Kidney (tissue), 13 donors: ENCODE measurements at regions not wholly inside any gene's neighbourhood (a gene's known extent, or its start where the extent isn't known, plus 50 kb on each side); places are given as distances from the start of the nearest gene placed in this dataset.
"Not testable (repeated sequence)": the region's sequence is repeated elsewhere in the genome, so short reads cannot be mapped to it uniquely, and the experiment has no call there.

Experiments
- DNase-seq, 5 donors: peaks; one replicate each; pipeline ENCODE4 v3.0.0-alpha.2; 2013 to 2020
- FAIRE-seq: peaks from 2 replicates; lab custom pipeline; 2012; peaks lifted over from hg19 to GRCh38; lab: Jason Lieb, UNC
- H3K27ac ChIP-seq, 2 donors: one replicate each; pipeline ENCODE4 v1.7.0; 2013; ENCODE audit warnings: low read depth in 2 of 2, low read length in 2 of 2, inconsistent platforms in 1 of 2
- H3K27me3 ChIP-seq: one replicate; pipeline ENCODE4 v1.7.1; 2013; ENCODE audit warnings: low read length, inconsistent platforms; ENCODE audit not compliant: control insufficient read depth, insufficient read depth
- H3K36me3 ChIP-seq, 3 donors: one replicate each; pipeline versions ENCODE4 v1.7.0 to v1.7.1; 2013; ENCODE audit warnings: low read length in 3 of 3, control low read depth in 1 of 3, inconsistent platforms in 1 of 3; ENCODE audit not compliant: insufficient read depth in 3 of 3, control insufficient read depth in 2 of 3
- H3K4me1 ChIP-seq, 3 donors: one replicate each; pipeline versions ENCODE4 v1.7.0 to v1.7.1; 2013; ENCODE audit warnings: low read length in 3 of 3, inconsistent platforms in 1 of 3, low read depth in 1 of 3; ENCODE audit not compliant: control insufficient read depth in 2 of 3, insufficient read depth in 2 of 3
- H3K4me3 ChIP-seq, 3 donors: one replicate each; pipeline versions ENCODE4 v1.7.0 to v1.8.1; 2013; ENCODE audit warnings: low read length in 3 of 3, control low read depth in 1 of 3, inconsistent platforms in 1 of 3
- H3K9ac ChIP-seq, 3 donors: one replicate each; pipeline versions ENCODE4 v1.7.0 to v1.7.1; 2013; ENCODE audit warnings: low read length in 3 of 3, control low read depth in 1 of 3, inconsistent platforms in 1 of 3
- H3K9me3 ChIP-seq, 3 donors: one replicate each; pipeline versions ENCODE4 v1.7.0 to v1.7.1; 2013; ENCODE audit warnings: low read length in 3 of 3, control low read depth in 1 of 3, inconsistent platforms in 1 of 3; ENCODE audit not compliant: control insufficient read depth in 2 of 3, insufficient read depth in 1 of 3
- intact Hi-C: fragments of 100-400 bp; cut with DNase I; formaldehyde crosslinking; loops from one replicate; pipeline ENCODE4 v1.11.1; 2022
- TF ChIP-seq, protein P1 (sequence below): IDR thresholded peaks from 3 replicates; pipeline ENCODE4 v1.5.1; 2012; ENCODE audit warnings: mild to moderate bottlenecking, moderate library complexity, borderline replicate concordance; ENCODE audit not compliant: insufficient read depth; ENCODE audit errors: extremely low read depth
- donor health status: control.
- donor health status: control.
- donor health status: control.
- donor health status: control.
- donor health status: control.
- donor health status: DM: yes; HTN: yes; CAD: no.
- donor health status: Normal renal cell carcinoma (clear cell type).

- H3K4me1 ChIP-seq: no peaks in the 10 kb centered on the region
- no peak for DNase-seq
- no peak overlapping the region for H3K4me3 ChIP-seq
- no peaks in the 10 kb centered on the region for H3K9me3 ChIP-seq
- FAIRE-seq: no peak
- H3K9ac ChIP-seq: no peak overlapping the region
- intact Hi-C loops: no loop called here
- H3K36me3 ChIP-seq: no peaks in the 10 kb centered on the region
- TF ChIP-seq, protein P1, sequence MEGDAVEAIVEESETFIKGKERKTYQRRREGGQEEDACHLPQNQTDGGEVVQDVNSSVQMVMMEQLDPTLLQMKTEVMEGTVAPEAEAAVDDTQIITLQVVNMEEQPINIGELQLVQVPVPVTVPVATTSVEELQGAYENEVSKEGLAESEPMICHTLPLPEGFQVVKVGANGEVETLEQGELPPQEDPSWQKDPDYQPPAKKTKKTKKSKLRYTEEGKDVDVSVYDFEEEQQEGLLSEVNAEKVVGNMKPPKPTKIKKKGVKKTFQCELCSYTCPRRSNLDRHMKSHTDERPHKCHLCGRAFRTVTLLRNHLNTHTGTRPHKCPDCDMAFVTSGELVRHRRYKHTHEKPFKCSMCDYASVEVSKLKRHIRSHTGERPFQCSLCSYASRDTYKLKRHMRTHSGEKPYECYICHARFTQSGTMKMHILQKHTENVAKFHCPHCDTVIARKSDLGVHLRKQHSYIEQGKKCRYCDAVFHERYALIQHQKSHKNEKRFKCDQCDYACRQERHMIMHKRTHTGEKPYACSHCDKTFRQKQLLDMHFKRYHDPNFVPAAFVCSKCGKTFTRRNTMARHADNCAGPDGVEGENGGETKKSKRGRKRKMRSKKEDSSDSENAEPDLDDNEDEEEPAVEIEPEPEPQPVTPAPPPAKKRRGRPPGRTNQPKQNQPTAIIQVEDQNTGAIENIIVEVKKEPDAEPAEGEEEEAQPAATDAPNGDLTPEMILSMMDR: no peak
- no peak overlapping the region for H3K27ac ChIP-seq
- H3K27me3 ChIP-seq: no peaks in the 10 kb centered on the region
Measured at GRCh38 chr12:47438175-47438574, 267.7 kb downstream of the RPAP3 start.

- Histone ChIP-seq H3K27me3 (no peaks in the 10 kb centered on the region), H3K4me1 (no peaks in the 10 kb centered on the region), H3K9me3 (peaks cover 0 to 3% (median 0%) of the 10 kb centered on the region in 3 donors), H3K4me3 (no peak overlapping the region), H3K36me3 (no peaks in the 10 kb centered on the region), H3K9ac (no peak overlapping the region), H3K27ac (no peak overlapping the region)
- intact Hi-C loops: no loop called here
- DNase-seq (no peak), FAIRE-seq (no peak)
- TF ChIP-seq, protein P1: no peak
Measured at GRCh38 chr12:47437570-47437969, 268.3 kb downstream of the RPAP3 start.

DNA sequence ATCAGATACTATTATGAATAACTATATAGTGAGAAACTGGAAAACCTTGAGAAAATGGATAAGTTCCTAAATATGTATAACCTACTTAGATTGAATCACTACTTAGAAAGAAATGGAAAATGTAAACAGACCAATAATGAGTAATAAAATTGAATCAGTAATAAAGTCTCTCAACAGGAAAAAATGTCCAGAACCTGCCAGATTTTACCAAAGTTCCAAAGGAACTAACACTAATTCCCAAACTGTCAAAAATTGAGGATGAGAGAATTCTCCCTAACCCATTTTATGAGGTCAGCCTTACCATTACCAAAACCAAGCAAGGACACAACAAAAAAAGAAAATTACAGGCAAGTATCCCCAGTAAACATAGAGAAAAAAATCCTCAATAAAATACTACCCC, 272.0 kb downstream of the RPAP3 start:
- DNase-seq (no peak), FAIRE-seq (no peak)
- Histone ChIP-seq H3K4me1 (no peaks in the 10 kb centered on the region), H3K9ac (no peak overlapping the region), H3K36me3 (no peaks in the 10 kb centered on the region), H3K27me3 (no peaks in the 10 kb centered on the region), H3K9me3 (peaks cover 0 to 3% (median 0%) of the 10 kb centered on the region in 3 donors), H3K27ac (no peak overlapping the region), H3K4me3 (no peak overlapping the region)
- intact Hi-C loops: no loop called here
- TF ChIP-seq, protein P1: no peak

DNA sequence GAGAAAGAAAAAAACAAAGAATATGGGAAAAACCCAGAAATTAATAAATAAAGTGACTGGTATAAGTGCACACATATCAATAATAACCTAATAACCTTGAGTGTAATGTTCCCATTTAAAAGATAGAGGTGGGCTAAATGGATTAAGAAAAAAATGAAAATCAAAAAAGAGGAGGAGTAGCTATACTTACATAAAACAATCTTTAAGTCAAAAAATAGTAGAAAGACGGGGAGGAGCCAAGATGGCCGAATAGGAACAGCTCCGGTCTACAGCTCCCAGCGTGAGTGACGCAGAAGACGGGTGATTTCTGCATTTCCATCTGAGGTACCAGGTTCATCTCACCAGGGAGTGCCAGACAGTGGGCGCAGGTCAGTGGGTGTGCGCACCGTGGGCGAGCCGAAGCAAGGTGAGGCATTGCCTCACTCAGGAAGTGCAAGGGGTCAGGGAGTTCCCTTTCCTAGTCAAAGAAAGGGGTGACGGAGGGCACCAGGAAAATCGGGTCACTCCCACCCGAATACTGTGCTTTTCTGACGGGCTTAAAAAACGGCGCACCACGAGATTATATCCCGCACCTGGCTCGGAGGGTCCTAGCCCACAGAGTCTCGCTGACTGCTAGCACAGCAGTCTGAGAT, 279.0 kb downstream of the RPAP3 start:
- H3K9me3 ChIP-seq, H3K27ac ChIP-seq, H3K9ac ChIP-seq, FAIRE-seq, DNase-seq, H3K4me1 ChIP-seq, intact Hi-C loops, H3K27me3 ChIP-seq, H3K36me3 ChIP-seq, H3K4me3 ChIP-seq: not testable (repeated sequence)
